ENCODE measurements at regions not wholly inside any gene's neighbourhood (a gene's known extent, or its start where the extent isn't known, plus 50 kb on each side); places are given as distances from the start of the nearest gene placed in this dataset.
"Not testable (repeated sequence)": the region's sequence is repeated elsewhere in the genome, so short reads cannot be mapped to it uniquely, and the experiment has no call there.

GRCh38 chr5:81829242-81829641 is 78.3 kb upstream of the SSBP2 start:
- no peak for DNase-seq (ENCODE audit: low spot score)

DNA sequence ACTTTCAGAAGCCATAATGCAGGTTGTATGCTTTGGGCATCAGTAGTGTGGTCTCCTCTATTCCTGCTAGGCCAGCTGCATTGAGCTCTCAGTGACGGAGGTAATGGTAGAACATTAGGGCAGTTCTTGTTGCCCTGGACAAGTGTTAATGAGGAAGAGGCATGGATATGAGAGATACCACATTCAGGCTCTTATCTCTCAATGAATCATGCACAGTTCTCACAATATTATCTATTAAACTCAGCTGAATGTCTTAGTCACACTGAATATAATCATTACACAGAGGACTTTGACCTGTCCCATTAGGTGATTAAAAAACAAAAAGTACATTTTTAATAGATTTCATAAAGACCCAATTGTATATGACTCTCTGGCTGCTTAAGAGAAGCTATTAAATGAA is 76.6 kb upstream of the SSBP2 start:
- no peak for DNase-seq (ENCODE audit: low spot score)

DNA sequence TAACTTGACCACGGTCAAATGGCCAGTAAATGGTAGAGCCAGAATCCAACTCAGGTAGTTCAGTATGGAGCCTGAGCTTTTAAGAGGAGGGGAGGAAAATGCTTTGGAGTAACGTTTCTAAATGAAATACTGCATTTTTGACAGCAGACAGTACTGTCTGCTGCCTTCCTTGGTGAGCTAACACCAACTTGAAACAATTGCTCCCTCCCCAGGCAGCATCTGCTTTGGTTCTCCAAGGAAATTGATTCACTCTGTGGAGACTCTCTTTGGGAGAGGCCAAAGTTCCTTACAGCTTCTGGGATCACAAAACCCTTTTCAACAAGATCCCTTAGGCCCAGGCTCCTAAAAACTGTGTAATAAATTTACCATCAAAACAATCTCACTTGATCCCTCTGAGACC is 75.2 kb upstream of the SSBP2 start:
- DNase-seq (ENCODE audit: low spot score), result no peak

DNA sequence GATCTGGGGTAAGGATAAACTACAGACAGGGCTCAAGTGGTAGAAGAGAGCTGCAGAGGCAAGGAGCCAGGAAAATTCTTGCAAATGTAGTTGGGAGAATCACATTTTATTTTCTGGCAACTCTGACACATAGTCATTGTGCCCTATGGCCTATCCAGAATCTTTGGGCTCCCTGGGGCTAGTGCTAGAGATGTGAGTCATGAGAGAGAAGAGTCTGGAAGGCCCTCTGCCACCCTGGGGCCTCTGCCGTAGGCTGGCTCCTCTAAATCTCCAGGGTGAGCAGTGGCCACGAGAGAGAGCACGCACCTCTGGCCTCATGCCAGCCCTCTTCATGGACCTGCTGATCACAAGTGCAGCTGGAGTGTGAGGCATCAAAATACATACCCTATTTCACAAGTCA is 74.3 kb upstream of the SSBP2 start:
- no peak for DNase-seq (ENCODE audit: low spot score)

GRCh38 chr5:81823736-81824135 is 72.8 kb upstream of the SSBP2 start:
- not testable (repeated sequence) for DNase-seq (ENCODE audit: low spot score)

DNA sequence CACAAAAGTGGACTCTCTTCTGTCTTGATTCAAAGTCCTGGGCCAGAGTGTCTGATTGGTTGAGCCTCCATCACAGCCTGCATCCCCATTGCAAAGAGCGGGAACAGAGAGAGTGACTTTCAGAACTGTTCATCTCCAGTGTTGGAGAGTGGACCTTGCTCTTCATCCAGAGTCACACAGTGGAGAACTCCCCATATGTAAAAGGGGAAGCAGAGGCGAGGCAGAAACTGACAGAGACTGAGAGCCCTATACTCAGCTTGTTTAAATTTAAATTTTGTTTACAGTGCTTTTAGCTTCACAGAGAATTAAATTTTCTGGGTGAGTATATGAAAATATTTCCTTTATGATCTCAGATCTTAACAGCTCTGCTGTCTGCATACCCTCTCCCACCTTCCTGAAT is 70.0 kb upstream of the SSBP2 start:
- DNase-seq (ENCODE audit: low spot score), result no peak

GRCh38 chr5:81820318-81820636 is 69.4 kb upstream of the SSBP2 start:
- DNase-seq (ENCODE audit: low spot score), result no peak

GRCh38 chr5:81819556-81820317 is 68.8 kb upstream of the SSBP2 start:
- DNase-seq (ENCODE audit: low spot score), result no peak

DNA sequence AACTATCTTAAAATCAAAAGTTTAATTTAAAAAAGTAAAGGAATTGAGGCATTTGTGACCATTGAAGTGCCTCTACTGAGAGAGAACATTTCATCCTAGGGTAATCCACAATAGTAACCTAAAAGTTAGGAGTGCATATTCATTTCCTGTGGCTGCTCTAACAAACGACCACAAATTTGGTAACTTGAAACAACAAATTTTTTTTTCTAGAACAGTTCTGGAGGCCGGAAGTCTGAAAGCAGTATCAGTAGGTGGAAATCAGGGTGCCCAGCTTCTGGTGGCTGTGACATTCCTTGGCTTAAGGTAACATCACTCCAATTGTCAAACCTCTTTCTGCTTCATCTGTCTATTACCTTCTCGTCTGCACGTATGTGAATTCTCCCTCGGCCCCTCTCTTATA is 67.1 kb upstream of the SSBP2 start:
- DNase-seq (ENCODE audit: low spot score), result no peak

DNA sequence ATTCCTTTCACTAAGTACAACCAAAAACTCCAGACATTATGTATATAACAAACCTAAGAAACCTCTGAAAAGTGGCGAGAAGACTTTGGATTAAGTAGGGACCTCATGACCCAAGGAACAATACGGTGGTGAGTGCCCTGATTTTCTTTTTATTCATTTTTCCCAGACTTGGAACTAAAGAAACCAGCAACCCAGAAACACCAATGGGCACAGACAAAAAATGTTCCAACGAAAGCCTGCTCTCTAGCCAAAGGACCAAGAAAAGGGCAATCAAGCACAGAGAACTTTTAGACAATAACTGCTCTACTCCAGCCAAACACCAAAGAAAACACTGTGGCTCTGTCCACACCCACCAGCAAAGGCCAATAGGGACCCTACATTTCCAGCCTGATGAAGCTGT is 66.2 kb upstream of the SSBP2 start:
- DNase-seq (ENCODE audit: low spot score), result no peak

GRCh38 chr5:81815321-81815720 is 64.4 kb upstream of the SSBP2 start:
- DNase-seq (ENCODE audit: low spot score), result no peak

DNA sequence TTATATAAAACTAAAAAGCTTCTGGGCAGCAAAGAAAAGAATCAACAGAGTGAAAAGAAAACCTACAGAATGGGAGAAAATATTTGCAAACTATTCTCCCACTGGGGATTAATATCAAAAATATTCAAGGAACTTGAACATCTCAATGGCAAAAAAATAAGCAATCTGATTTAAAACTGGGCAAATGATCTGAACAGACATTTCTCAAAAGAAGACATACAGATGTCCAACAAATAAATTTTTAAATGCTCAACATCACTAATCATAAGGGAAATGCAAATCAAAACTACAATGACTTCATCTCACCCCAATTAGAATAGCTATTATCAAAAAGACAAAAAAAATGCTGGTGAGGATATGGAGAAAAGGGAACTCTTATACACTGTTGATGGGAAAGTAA is 57.2 kb upstream of the SSBP2 start:
- DNase-seq (ENCODE audit: low spot score), result no peak

DNA sequence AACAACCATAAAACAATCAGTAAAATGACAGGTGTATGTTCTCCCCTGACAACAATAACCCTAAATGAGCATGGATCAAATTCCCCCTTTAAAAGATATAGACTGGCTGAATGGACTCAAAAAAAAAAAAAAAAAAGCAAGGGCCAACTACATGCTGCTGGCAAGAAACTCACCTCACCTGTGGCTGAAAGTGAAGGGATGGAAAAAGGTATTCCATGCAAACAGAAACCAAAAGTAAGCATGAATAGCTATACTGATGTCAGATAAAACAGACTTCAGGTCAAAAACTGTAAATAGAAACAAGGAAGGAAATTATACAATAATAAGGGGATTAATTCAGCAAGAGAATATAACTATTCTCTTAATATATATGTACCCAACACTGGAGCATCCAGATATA is 54.2 kb upstream of the SSBP2 start:
- DNase-seq (ENCODE audit: low spot score), result no peak

DNA sequence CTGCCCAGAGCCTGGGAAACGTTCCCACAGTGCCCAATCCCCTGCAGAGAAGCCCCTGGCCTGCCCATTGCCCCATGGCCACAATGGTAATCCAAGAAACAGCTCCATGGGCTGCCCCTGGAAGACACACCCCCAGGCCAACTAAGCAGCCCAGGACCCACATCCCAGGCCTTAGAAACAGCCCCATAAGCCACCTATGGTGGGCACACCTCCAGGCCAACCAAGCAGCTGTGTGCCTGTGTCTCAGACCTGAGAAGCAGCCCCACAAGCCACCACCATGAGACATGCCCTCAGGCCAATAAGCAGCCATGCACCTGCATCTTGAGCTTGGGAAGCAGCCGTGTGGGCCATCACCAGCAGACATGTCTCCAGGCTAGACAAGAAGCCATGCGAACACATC is 52.9 kb upstream of the SSBP2 start:
- DNase-seq (ENCODE audit: low spot score), result no peak

DNA sequence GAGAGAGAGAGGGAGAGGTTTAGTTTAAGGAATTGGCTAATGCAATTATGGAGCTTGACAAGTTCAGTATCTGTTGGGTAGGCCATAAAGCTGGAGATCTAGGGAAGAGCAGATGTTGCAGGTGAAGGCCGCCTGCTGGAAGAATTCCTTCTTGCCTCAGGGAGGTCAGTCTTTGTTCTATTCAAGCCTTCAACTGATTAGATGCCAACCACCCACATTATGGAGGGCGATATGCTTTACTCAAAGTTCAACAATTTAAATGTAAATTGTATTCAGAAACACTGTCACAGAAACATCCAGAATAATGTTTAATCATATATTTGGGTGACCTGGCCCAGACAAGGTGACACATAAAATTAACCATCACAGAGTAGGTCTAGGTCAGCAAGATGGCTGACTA is 51.7 kb upstream of the SSBP2 start:
- no peak for DNase-seq (ENCODE audit: low spot score)

DNA sequence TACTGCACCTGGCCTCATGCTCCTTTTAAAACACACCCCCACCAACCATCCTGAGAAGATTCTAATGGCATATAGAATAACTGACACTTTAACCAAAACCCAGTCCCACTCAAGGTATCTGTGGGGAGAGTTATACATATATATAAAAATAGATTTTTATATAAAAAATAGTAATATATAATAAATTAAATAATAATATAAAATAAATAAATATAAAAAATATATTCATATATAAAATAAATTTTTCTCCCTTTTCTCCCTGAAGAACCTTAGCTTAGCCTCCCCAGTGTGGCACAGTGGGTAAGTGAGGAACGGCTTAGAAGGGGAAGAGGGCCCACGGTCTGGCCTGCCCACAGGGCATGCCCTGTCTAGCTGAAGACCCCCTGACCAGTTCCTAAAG is 51.1 kb upstream of the SSBP2 start:
- DNase-seq (ENCODE audit: low spot score), result no peak

DNA sequence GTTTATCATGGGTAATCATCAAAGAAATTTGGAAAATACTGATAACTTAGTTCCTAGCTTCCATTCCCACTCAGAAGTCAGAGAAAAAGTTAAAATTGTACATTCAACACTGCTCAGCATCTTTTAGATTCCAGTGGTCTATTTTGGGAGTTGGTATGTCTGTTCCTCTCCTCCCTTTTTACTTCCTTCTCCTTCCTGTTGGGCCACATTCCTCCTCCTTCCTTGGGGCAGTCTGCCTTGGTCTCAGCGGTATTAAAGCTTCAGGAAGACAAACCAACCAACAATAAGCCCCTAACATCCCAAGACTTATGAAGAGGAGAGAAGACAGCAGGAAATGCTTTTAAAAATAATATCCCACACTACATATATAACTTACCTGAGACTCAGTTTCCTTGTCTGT is 49.9 kb upstream of the SSBP2 start:
- DNase-seq (ENCODE audit: low spot score), result no peak

Measured in activated CD4-positive, alpha-beta T cell treated with anti-CD3 and anti-CD28 coated beads, Interleukin-2, Interleukin-4, amounts not matched to agents 100 ng/mL and 50 ng/mL, durations not matched to agents 16 hours and 8 hours (primary cell).